ENCODE measurements at regions not wholly inside any gene's neighbourhood (a gene's known extent, or its start where the extent isn't known, plus 50 kb on each side); places are given as distances from the start of the nearest gene placed in this dataset.

- H3K9me3 ChIP-seq (ENCODE audit: control insufficient read depth, insufficient read depth, low read depth, low read length) = no peaks in the 10 kb centered on the region
- TF ChIP-seq HOXC10 (CRISPR knock-in tag; IDR thresholded peaks at IDR 0.05) (no peak), ZNF202 (tag by site-specific recombination; IDR thresholded peaks at IDR 0.05; ENCODE audit: borderline replicate concordance) (no peak), ZNF133 (tag by site-specific recombination; IDR thresholded peaks at IDR 0.05) (peak; percentile 52), ZNF221 (tag by site-specific recombination; IDR thresholded peaks at IDR 0.05; ENCODE audit: borderline replicate concordance) (no peak), PRDM1 (tag by site-specific recombination; IDR thresholded peaks at IDR 0.05) (peak; percentile 29; the same call in 1 of the 2 replicates), ZNF571 (tag by site-specific recombination; IDR thresholded peaks at IDR 0.05) (no peak)
- no peaks in the 10 kb centered on the region; a peak in 1 of 3 replicates for H3K36me3 ChIP-seq (ENCODE audit: control insufficient read depth in 2 of 2, insufficient read depth in 1 of 2, low read length in 2 of 2)
- ChIA-PET CTCF (no interaction called here), POLR2A (no interaction called here)
- H3K4me1 ChIP-seq (ENCODE audit: control insufficient read depth, insufficient read depth, low read length) = peaks cover 15% of the 10 kb centered on the region
- H3K4me3 ChIP-seq (ENCODE audit: low read depth, low read length) = no peak overlapping the region
- no peak overlapping the region for H3K27ac ChIP-seq (ENCODE audit: extremely low read depth, low read depth, low read length)
Observed at GRCh38 chr17:45573924-45574770, 83.6 kb upstream of the PLEKHM1 start.

DNA sequence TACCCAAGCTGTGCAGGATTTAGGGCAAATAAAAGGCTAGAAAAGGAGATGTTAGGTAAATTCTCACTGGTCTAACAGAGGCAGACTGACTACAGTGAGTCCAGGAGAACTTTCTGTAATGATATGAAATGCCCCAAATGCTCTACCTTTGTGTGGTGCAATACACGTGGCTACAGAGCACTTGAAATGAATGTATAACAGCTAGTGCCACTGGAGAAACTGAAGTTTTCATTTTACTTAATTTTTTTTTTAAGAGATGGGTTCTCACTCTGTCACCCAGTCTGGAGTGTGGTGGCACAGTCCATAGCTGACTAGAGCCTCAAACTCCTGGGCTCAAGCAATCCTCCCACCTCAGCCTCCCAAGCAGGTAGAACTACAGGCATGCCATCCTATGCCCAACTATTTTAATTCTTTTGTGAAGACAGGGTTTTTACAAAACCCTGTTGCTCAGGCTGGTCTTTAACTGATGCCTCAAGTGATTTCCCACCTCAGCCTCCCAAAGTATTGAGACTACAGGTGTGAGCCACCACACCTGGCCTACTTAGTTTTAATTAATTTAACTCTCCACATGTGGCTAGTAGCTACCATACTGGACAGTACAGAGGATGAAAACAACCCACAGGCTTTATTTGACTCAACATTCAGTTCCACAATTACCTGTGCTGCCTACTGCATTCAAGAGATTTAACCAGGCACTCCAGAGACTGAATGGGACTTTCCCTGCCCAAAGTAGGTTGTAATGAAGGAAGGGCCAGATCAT lies 84.8 kb upstream of the PLEKHM1 start:
- H3K4me1 ChIP-seq (ENCODE audit: control insufficient read depth, insufficient read depth, low read length) = peaks cover 25% of the 10 kb centered on the region
- ChIA-PET CTCF (interaction anchor here (0.5 kb wide), 1 partner anchor 581 kb away, joined by 4 read pairs; no protein-coding TSS in a partner anchor), POLR2A (interaction anchor here (0.6 kb wide), 1 partner anchor 917 kb away, joined by 3 read pairs; no protein-coding TSS in a partner anchor)
- TF ChIP-seq ZBTB8A (tag by site-specific recombination; IDR thresholded peaks at IDR 0.05) (no peak), ZNF624 (tag by site-specific recombination; IDR thresholded peaks at IDR 0.05) (no peak), ZBTB26 (tag by site-specific recombination; optimal IDR thresholded peaks at IDR 0.05) (no peak), ZNF157 (tag by site-specific recombination; IDR thresholded peaks at IDR 0.05) (no peak), ZSCAN5A (tag by site-specific recombination; IDR thresholded peaks at IDR 0.05) (no peak), ZNF16 (tag by site-specific recombination; IDR thresholded peaks at IDR 0.05; ENCODE audit: low read depth) (no peak), ZNF184 (tag by site-specific recombination; IDR thresholded peaks at IDR 0.05) (no peak), ZNF747 (tag by site-specific recombination; IDR thresholded peaks at IDR 0.05) (no peak), ZIC2 (tag by site-specific recombination; IDR thresholded peaks at IDR 0.05) (no peak), ZFP37 (tag by site-specific recombination; IDR thresholded peaks at IDR 0.05) (no peak), BCL11B (tag by site-specific recombination; IDR thresholded peaks at IDR 0.05; ENCODE audit: low read depth) (no peak)
- TF ChIP-seq, protein P1, sequence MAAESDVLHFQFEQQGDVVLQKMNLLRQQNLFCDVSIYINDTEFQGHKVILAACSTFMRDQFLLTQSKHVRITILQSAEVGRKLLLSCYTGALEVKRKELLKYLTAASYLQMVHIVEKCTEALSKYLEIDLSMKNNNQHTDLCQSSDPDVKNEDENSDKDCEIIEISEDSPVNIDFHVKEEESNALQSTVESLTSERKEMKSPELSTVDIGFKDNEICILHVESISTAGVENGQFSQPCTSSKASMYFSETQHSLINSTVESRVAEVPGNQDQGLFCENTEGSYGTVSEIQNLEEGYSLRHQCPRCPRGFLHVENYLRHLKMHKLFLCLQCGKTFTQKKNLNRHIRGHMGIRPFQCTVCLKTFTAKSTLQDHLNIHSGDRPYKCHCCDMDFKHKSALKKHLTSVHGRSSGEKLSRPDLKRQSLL (tag by site-specific recombination; IDR thresholded peaks at IDR 0.05) = no peak
- H3K9me3 ChIP-seq (ENCODE audit: control insufficient read depth, insufficient read depth, low read depth, low read length) = no peaks in the 10 kb centered on the region
- no peak overlapping the region for H3K4me3 ChIP-seq (ENCODE audit: low read depth, low read length)
- H3K36me3 ChIP-seq (ENCODE audit: control insufficient read depth in 2 of 2, insufficient read depth in 1 of 2, low read length in 2 of 2) = no peaks in the 10 kb centered on the region; a peak in 1 of 3 replicates
- no peak overlapping the region for H3K27ac ChIP-seq (ENCODE audit: extremely low read depth, low read depth, low read length)

Data from HEK293 (cell line).